Retinal pigment epithelial cell (primary cell): ENCODE measurements at regions not wholly inside any gene's neighbourhood (a gene's known extent, or its start where the extent isn't known, plus 50 kb on each side); places are given as distances from the start of the nearest gene placed in this dataset.

Source experiments
- DNase-seq: peaks from one replicate; pipeline ENCODE4 v3.0.0-alpha.2; 2010; ENCODE audit warnings: low read depth
- H3K4me3 ChIP-seq: 2 replicates; pipeline ENCODE4 v1.5.1; 2011; ENCODE audit warnings: mild to moderate bottlenecking, low read length, control low read depth, moderate library complexity
- CTCF ChIP-seq: conservative IDR thresholded peaks from 2 replicates; pipeline ENCODE4 v1.5.1; 2011; ENCODE audit warnings: low read depth, low read length, control low read depth, inconsistent platforms

- H3K4me3 ChIP-seq = no peak overlapping the region
- no peak for TF ChIP-seq CTCF
- no peak for DNase-seq
Measured at GRCh38 chr6:14344486-14344885, 226.9 kb downstream of the CD83 start.

- no peak for DNase-seq
- no peak for TF ChIP-seq CTCF
- H3K4me3 ChIP-seq = no peak overlapping the region
Measured at GRCh38 chr6:14348389-14348788, 230.8 kb downstream of the CD83 start.

- no peak overlapping the region for H3K4me3 ChIP-seq
- no peak for DNase-seq
- TF ChIP-seq CTCF = no peak
Measured at GRCh38 chr6:14349507-14349906, 231.9 kb downstream of the CD83 start.

- TF ChIP-seq CTCF = no peak
- no peak for DNase-seq
Measured at GRCh38 chr6:14350210-14350609, 232.6 kb downstream of the CD83 start.

GRCh38 chr6:14353281-14353680 is 235.7 kb downstream of the CD83 start:
- no peak overlapping the region for H3K4me3 ChIP-seq
- TF ChIP-seq CTCF = no peak
- no peak for DNase-seq

More at GRCh38 chr6:14350210-14350609, 232.6 kb downstream of the CD83 start:
- no peak overlapping the region for H3K4me3 ChIP-seq

GRCh38 chr6:14353798-14354197 is 236.2 kb downstream of the CD83 start:
- H3K4me3 ChIP-seq = no peak overlapping the region
- TF ChIP-seq CTCF = no peak
- DNase-seq = no peak

GRCh38 chr6:14354919-14355572 is 237.5 kb downstream of the CD83 start:
- peak; percentile 59 for DNase-seq
- no peak overlapping the region for H3K4me3 ChIP-seq
- TF ChIP-seq CTCF = no peak
